HG03280 (cell line): ENCODE measurements at regions not wholly inside any gene's neighbourhood (a gene's known extent, or its start where the extent isn't known, plus 50 kb on each side); places are given as distances from the start of the nearest gene placed in this dataset.

Experiments used
- ATAC-seq: cut with Tn5 transposase; IDR thresholded peaks from one replicate; pipeline ENCODE4 v1.9.1; 2021; ENCODE audit warnings: mild to moderate bottlenecking, moderate library complexity; ENCODE audit not compliant: unreplicated experiment

DNA sequence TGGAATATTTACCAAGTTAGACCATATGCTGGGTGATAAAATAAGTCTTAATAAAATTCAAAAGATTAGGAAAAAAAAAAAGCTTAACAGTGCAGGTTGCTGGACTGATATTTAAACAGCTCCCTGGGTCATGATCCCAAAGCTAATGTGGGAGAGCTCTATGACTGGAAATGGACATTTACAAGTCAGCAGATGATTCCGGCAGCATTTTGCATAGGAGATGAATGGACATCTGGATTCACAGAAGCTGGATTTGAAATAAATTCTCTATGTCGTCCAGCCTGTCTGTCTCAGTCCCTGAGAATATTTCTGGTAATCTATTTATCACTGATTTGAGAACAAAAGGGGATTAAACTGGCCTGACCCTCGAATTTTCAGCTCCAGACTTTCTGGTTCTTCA lies 52.3 kb upstream of the KLHL25 start:
- ATAC-seq, result no peak

DNA sequence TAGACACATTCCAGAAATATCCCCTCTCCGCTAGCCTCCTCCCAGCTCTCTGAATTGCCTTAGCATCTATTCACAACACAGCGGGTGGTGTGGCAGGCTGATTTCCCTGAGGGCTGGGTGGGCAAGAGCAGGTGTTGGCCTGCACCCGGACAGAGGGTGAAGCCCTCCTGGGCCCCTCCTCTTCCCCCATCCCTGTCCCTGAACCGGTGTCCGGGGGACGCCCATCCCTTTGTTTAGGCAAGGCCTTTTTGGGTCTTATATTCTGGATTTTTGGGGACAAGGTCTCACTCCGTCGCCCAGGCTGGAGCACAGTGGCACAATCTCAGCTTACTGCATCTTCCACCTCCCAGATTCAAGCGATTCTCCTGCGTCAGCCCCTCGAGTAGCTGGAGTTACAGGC lies 55.2 kb upstream of the KLHL25 start:
- no peak for ATAC-seq

DNA sequence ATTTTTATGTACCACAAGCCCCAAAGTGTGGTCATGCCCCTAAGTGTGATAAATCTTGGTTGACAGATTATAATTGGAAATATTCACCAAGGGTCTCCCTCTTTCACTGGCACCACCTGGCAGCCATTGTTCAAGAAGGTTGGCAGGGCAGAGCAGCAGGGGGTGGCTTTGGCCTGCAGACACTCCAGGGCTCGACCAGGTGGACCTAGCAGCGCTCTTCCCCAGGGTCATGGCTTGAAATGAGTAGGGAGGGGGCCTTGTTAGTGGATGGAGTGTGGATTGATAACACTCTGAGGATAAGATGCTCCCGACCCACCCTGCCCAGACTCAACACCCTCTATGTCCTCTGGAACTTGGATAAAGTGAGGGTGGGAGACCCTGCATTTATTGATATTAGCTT lies 58.2 kb upstream of the KLHL25 start:
- no peak for ATAC-seq

DNA sequence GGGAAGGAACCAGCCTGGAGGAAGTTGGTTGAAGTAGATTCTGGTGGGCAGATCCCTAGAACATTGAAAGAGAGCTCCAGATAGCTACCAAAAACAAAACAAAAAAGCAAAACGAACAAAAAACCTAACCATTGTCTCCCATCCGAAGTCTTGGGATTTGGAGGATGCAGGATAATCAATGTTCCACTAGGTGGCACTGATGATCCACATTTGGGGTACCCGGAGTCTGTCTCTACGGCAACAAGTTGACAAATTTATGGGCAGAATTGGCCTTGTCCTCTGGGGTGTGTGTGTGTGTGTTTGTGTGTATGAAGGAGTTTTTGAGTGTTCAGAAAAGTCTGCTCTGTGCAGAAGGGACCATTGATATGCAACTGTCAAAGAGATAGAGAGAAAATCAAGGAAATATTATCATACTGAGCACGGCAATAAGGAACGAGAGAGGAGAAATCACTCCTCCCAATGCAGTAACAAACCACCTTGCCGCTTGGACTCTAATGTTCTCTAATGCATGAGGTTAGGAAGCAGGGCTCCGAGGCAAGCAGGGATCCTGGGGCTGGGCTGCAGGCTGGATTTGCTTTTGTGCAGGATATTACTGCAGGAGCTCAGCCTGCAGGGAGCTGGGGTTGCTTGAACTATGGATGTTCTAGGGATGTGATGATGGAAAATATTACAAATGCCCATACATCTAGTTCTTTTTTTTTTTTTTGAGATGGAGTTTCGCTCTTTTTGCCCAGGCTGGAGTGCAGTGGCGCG lies 59.8 kb upstream of the KLHL25 start:
- ATAC-seq, result no peak

DNA sequence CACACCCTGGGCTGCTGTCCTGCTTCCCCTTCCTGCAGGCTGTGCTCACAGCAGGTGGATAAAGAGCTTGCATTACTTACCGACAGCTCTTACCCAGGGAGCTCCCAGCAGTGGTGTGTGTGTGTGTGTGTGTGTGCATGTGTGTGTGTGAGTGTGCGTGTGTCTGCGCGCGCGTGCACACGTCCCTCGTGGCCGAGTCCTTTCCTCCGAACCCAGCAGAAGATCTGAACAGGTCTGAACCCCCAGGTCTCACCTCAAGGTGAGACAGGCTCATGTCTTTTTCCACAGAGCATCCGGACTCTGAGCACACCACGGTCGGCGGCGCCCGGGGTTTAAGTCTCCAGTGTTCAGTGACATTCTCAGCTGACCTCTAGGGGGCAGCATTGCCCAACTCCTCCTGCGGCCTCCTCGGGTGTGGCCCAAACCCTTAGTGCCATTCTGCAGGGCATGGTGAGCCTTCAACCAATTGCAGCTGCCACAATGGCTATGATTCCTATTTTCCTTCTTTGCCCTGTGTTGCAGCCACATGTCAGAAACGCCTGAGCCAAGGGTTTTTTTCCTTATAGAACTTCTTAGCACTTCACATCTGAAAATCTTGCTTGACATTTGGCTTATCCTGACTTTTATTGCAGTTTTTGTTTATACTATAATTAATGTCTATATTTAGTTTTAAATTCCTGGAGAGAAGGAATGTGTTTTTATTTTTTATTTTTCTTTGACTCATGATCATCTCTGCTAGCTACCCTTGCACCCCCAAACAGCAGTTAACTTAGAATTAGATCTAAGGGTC lies 64.1 kb upstream of the KLHL25 start:
- ATAC-seq, result peak; percentile 83

DNA sequence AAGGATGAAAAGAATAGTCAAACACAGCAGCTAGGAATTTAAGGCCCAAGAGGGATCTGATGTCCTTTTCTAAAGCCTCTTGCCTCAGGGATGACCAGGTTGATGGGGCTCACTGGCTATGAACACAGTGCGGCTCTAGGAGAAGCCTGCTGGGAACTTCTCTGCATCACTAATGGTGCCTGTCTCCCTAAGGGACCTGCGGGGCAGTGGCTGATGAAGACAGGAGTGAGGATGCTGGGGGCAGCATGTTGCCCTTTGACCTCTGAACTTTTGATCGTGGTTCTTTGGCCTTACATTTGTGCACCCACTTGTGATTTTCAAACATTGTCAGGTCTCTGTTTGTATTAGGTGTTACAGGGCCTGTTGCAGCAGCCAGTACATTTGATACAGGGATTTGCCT lies 64.9 kb upstream of the KLHL25 start:
- ATAC-seq, result no peak

DNA sequence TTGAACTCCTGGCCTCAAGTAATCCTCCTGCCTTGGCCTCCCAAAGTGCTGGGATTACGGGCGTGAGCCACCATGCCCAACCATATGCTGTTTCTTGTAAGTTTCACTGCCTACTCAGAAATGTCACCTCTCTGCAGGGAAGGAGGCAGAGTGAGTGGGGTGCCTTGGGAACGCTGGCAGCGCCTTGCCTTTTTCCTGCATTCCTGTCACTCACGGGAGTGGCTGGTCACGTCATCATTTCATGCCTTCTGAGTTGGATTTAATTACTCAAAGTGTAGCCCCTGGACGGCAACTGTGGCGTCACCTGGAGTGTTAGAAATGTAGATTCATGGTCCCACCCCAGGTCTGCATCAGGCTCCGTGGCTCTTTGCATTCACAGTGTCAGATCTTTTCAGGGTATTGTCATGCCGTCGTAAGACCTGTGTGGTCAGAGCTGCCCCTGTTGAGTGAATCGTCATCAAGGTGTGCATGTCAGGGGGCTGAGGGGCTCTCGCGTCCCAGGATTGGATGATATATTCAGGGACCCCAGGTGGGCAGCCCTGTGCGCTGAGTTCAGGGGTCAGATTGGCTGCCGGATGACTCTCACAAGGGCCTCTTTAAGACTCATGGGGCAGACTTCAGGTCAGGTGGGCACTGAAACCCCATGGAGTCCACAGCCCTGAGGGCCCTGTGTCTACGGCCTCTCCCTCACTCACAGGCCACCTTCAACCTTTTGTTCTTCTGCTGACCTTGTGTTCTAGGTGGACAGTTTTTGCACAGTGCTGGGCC lies 65.9 kb upstream of the KLHL25 start:
- no peak for ATAC-seq

DNA sequence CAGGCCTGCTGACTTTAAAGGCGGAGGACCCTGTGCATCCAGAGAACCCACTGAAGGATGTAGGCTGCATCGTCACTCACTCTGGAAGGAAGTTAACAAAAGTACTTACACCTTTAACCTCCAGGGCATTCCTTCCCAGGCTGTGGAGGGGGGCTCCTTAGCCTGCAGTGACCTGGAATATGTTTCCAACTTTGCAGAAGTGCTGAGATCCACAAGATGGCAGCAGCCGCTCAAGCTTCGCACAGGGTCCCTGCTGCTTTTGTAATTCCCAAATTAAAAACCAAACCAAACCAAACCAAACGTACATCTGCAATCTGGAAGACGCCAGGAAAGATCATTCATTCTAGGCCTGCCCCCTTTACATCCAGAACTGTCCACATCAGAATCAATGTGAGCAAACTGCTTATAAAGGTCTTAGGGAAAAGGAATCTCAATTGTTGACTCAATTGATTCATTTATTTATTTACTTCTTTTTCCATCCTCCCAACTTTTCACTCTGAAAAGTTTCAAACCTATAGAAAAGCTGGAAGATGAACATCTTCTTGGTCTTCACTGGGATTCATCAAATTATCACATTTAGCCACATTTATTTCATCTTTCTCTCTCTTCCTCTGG lies 70.5 kb upstream of the KLHL25 start:
- no peak for ATAC-seq

DNA sequence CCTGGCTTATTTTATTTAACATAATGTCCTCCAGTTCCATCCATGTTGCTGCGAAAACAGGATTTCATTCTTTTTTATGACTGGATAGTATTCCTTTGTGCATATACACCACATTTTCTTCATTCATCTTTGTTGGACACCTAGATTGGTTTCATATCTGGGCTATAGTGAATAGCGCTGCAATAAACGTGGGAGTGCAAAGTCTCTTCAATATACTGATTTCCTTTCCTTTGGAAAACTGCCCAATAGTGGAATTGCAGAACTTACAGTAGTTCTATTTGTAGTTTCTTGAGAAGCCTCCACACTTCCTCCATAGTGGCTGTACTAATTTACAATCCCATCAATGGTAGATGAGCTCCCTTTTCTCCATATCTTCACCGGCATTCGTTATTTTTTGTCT lies 72.5 kb upstream of the KLHL25 start:
- no peak for ATAC-seq

DNA sequence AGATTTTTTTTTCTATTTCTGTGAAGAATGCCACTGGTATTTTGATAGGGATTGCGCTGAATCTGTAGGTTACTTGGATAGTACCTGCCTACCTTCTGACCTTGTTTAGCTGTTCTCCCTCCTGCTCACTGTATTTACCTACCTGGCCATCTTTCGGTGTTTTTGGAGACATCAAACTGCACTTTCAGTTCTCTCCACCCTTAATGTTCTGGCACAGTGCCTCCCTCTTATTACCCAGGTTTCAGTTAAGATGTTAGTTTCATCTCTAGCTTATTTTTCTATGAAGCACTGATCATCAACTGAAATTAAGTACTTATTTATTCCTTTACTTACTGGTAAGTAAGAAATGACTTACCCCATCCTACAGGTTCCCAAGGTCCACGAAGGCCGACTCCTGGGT lies 74.4 kb upstream of the KLHL25 start:
- ATAC-seq, result no peak

DNA sequence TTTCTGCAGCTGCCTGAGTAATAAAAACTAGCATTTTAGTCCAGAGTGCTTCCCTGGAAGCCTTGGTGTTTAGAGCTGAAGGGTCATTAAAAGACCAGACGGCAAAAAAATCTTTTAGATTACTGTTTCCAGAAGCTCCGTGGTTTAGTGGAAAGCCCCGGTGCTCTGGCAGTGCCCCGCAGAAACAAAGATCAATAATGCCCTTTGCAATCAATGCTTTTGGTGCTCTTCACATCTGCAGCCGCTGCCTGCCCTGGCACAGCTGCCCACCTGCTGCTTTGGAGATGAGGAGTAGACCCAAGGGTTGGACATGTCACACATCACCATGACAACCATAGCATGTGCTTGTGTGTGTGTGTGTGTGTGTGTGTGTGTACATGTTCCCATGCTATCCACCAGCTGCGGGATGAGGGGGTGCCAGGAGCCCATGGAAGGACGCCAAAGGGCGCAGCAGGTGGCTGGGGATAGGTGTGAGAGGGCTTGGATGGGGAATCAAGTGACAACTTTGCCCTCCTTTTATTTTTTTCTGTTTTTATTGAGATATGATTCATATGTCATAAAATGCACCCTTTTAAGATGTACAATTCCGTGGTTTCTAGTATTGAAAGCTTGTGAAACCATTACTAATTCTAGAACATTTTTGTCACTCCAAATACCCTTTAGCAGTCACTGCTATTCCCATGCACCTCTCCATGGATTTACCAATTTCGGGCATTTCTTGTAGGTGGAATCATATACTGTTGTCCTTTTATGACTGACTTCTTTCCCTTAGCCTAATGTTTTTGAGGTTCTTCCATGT lies 75.7 kb upstream of the KLHL25 start:
- no peak for ATAC-seq

DNA sequence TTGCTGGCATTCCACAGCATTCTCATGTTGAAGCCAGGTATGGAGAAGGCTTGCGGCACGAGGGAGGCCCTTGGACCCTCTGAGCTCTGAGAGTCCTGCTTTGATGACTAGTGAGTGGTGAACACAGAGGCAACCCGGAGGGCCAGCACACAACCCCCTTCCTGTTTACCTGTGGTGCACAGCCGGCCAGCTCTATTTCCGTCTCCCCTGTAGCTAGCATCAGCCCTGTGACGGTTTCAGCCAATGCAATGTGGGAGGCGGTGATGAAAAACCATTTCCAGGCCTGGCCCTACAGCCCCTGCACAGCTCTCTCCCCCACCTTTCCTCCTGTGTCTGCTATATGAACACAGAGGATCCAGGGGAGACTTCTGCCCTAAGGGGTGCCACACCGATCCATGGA lies 76.8 kb upstream of the KLHL25 start:
- ATAC-seq, result no peak

DNA sequence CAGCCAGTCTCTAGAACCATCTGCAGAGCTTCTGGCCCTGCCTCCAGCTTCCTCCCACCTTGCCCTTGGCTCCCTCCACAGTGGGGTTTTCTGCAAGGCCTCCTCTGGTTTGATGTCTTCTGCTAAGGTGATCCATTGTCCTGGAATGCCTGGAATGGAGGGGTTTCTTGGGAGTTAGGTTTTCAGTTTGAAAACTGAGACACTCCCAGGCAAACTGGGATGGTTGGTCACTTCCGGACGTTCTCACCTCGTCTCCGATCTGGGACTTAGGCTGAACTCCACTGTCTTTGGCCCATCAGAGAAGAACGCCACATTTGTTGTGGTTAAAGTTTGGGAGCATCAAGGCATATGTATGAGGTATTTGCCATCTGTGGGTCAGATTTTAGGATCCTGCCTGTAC lies 77.4 kb upstream of the KLHL25 start:
- no peak for ATAC-seq

DNA sequence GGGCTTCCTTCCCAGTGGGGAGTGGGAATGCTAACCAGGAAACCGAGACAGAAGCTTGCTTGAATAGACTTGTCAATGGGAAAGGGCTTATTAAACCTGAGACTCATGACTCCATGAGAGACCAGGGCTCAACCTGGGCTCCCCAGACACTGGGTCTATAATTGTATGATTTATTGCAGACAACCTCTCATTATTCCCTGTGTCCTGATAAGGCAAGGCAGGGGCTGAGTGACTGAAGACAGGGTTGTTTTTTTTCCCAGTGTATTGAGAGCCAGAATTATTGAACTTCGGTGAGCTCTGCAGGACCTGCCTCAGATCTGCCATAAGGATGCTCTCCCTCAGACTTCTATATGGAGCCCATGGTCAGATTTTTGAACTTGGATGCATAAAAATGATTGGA lies 79.5 kb upstream of the KLHL25 start:
- ATAC-seq, result no peak

DNA sequence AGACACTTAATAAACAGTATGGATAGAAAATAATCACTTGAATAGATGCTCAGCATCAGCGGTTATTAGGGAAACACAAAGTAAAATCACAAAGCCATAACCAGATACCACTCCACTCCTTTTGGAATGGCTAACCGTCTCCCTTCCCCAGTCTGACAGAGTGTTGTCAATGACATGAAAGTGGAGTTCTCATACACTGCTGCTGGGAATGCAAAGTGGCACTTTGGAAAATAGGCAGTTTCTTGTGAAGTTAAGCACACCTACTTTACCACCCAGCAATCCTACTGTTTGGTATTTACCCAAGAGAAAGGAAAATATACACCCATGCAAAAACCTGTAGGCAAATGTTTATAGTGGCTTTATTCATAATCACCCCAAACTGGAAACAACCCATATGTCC lies 81.0 kb upstream of the KLHL25 start:
- no peak for ATAC-seq

DNA sequence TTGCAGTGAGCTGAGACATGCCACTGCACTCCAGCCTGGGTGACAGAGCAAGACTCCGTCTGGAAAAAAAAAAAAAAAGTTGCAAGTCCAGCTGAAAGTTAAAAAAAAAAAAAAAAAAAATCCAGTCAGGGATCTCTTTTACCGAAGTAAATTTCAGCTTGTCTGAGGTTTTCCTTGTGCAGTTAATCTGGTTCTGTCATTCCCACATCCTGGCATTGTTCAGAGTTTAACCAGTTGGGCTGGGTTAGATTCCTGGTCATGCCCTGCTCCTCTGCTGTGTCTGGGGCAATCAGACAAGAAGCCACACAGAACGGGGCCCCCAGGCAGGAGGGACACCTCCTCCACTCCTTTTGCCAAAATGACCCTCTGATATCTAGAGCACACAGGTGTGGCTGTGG lies 84.1 kb upstream of the KLHL25 start:
- ATAC-seq, result no peak

DNA sequence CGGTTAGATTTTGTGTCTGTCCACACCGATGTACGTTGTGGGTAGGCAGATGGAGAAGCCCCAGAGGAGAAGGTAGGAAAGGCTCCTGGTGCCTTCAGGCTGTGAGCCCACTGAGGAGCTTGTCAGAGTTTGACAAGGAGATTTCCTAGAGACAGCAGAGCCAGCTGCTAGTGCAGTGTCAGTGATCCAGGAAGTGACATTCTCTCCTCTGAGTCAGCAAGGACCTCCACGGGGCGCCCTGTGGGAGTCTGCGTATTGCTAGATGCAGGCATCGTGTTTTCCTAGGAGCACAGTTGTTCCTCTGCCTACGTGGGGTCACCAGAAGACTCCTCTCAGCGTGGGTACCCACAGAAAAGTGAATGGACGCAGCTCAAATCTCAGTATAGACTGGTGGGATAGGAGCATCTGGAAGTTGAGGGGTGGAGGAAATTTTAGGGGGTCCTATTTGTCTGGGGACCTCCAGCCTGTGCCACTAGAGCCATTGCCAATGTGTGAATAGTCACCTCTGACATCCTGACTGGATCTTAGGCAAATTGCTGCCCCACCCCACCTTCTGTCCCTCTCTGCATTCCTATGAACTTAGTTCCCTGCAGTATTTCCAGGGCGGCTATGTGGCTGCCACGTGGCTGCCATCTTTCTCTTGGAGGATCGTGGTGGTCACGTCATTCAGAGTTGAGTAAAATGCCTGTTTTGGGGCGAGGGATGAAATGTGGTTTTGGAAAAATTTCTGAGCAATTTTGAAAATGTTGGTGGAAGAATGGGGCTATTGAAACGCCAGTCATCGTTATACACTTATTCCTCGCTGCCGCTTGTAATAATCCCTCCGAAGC lies 84.8 kb upstream of the KLHL25 start:
- no peak for ATAC-seq

DNA sequence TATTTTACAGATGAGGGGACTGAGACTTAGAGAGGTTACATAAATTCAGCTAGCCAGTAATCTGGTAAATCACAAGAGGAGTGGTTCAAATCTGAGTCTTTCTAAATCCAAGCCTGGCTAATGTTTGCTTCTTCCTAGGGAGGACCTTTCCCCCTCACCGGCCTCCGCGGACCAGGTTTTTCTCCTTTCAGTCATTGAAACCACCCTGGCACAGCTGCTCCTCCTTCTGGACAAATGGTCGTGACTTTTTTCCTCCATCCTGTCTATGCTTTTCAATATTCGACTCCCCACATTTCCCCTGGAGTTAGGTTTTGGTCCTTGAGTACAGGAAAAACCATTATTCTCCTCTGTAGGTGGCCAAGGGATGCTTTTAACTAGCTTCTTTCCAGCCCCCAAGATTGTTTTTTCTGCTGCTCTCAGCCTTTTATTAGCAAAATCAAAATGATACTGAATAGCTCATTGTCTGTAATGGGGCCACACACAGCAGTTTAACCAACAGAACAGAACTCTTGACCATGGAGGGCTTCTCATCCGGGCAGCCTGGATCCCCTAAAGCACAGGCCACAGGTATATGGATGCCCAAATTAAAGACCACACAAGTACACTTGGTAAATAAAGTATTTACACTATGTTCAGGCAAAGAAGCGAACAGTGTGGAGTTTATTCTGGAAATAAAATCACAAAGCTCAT lies 85.9 kb upstream of the KLHL25 start:
- ATAC-seq, result no peak

DNA sequence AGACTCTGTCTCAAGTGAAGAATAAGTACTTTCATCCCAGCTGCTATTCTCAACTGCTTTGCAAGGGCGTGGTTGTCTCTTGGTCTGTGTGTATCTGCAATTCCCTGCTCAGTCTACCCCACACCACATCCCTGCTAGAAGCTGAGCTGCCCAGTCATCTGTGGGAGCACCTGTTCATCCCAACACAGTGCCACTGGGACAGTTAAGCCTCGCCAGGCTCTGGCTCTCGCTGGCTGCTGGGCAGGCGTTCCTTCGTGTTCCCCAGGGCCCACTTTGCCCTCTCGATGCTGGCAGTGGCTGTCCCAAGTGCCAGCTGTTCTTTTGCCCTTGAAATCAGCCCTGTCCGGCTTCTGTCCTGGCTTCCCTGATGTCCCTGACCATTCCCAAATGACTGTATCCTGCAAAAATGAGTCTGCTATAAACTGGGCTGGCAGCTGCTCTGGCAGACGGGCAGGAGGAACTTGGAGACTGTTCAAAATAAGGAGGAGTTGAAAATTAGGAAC lies 91.6 kb upstream of the KLHL25 start:
- ATAC-seq, result no peak
